ENCODE measurements at regions not wholly inside any gene's neighbourhood (a gene's known extent, or its start where the extent isn't known, plus 50 kb on each side); places are given as distances from the start of the nearest gene placed in this dataset.
"Not testable (repeated sequence)": the region's sequence is repeated elsewhere in the genome, so short reads cannot be mapped to it uniquely, and the experiment has no call there.

- ATAC-seq (ENCODE audit: low read depth) (no peak), DNase-seq (no peak)
- no peak for TF ChIP-seq CTCF (IDR thresholded peaks at IDR 0.05)
- intact Hi-C loops (cut with micrococcal nuclease) = no loop called here
- ChIA-PET POLR2A (no interaction called here), CTCF (no interaction called here)
- peaks cover 26% of the 10 kb centered on the region for H3K9me3 Mint-ChIP-seq
- H3K4me3 Mint-ChIP-seq = no peak overlapping the region
- H3K36me3 Mint-ChIP-seq (ENCODE audit: low read depth) = peaks cover 7% of the 10 kb centered on the region
- no peaks in the 10 kb centered on the region for H3K4me1 Mint-ChIP-seq
- no peaks in the 10 kb centered on the region for H3K27me3 Mint-ChIP-seq
- H3K27ac Mint-ChIP-seq = no peak overlapping the region
Observed at GRCh38 chr12:34407813-34408212, 385.5 kb downstream of the ALG10 start.

GRCh38 chr12:34431509-34431908 is 409.2 kb downstream of the ALG10 start:
- H3K4me1 Mint-ChIP-seq; H3K36me3 Mint-ChIP-seq (ENCODE audit: low read depth); POLR2A ChIA-PET; H3K4me3 Mint-ChIP-seq; intact Hi-C loops (cut with micrococcal nuclease); ATAC-seq (ENCODE audit: low read depth); CTCF ChIA-PET; H3K27me3 Mint-ChIP-seq; DNase-seq; H3K27ac Mint-ChIP-seq: not testable (repeated sequence)
- H3K9me3 Mint-ChIP-seq = peaks cover 24% of the 10 kb centered on the region

All from activated B cell treated with CpG ODN at 0.5 μM for 24 hours (primary cell).